Smooth muscle cell (in vitro differentiated cells): ENCODE measurements at regions not wholly inside any gene's neighbourhood (a gene's known extent, or its start where the extent isn't known, plus 50 kb on each side); places are given as distances from the start of the nearest gene placed in this dataset.
"Not testable (repeated sequence)": the region's sequence is repeated elsewhere in the genome, so short reads cannot be mapped to it uniquely, and the experiment has no call there.

Experiments
- DNase-seq: peaks from one replicate; lab custom pipeline; 2025; ENCODE audit not compliant: unreplicated experiment; lab: John Stamatoyannopoulos, UW
- H2AFZ ChIP-seq: fragments of 200-600 bp; sonication (generic); 2 replicates; pipeline ENCODE4 v1.6.0; 2016; ENCODE audit warnings: antibody characterized with exemption, low read depth, mild to moderate bottlenecking
- H3F3A ChIP-seq: fragments of 200-600 bp; sonication (generic); 2 replicates; pipeline ENCODE4 v1.6.0; 2017; ENCODE audit warnings: antibody characterized with exemption, low read depth
- H3K27ac ChIP-seq: fragments of 200-600 bp; sonication (generic); 2 replicates; pipeline ENCODE4 v1.5.1; 2016; ENCODE audit warnings: low read depth, mild to moderate bottlenecking
- H3K27me3 ChIP-seq: fragments of 200-600 bp; sonication (generic); 2 replicates; pipeline ENCODE4 v1.6.1; 2016; ENCODE audit warnings: low read depth, mild to moderate bottlenecking
- H3K36me3 ChIP-seq: fragments of 200-600 bp; sonication (generic); 2 replicates; pipeline ENCODE4 v1.5.1; 2016; ENCODE audit warnings: low read depth
- H3K4me1 ChIP-seq: fragments of 200-600 bp; sonication (generic); 2 replicates; pipeline ENCODE4 v1.5.1; 2016; ENCODE audit warnings: low read depth
- H3K4me2 ChIP-seq: fragments of 200-600 bp; sonication (generic); 2 replicates; pipeline ENCODE4 v1.6.0; 2016; ENCODE audit warnings: mild to moderate bottlenecking
- H3K4me3 ChIP-seq: fragments of 200-600 bp; sonication (generic); 2 replicates; pipeline ENCODE4 v1.5.1; 2016; ENCODE audit warnings: mild to moderate bottlenecking
- H3K79me2 ChIP-seq: fragments of 200-600 bp; sonication (generic); 2 replicates; pipeline ENCODE4 v1.6.0; 2016; ENCODE audit warnings: low read depth, mild to moderate bottlenecking
- H3K9ac ChIP-seq: fragments of 200-600 bp; sonication (generic); 2 replicates; pipeline ENCODE4 v1.6.0; 2016; ENCODE audit warnings: low read depth
- H3K9me3 ChIP-seq: fragments of 200-600 bp; sonication (generic); replicated peaks from 2 replicates; pipeline ENCODE4 v1.5.1; 2016; ENCODE audit warnings: low read depth
- H4K20me1 ChIP-seq: fragments of 200-600 bp; sonication (generic); 2 replicates; pipeline ENCODE4 v1.6.0; 2016; ENCODE audit warnings: low read depth
- WGBS: methylation state at CpG from one replicate; pipeline ENCODE4 v1.1.7; 2016; ENCODE audit warnings: low lambda C conversion rate; 5-methylcytosine and 5-hydroxymethylcytosine counted together
- TF ChIP-seq, protein P1 (sequence below): fragments of 200-600 bp; sonication (generic); IDR thresholded peaks from 2 replicates; pipeline ENCODE4 v1.5.1; 2017; ENCODE audit warnings: borderline replicate concordance, mild to moderate bottlenecking, antibody characterized with exemption; ENCODE audit not compliant: insufficient read depth, poor library complexity, severe bottlenecking

- H3K9me3 ChIP-seq: no peaks in the 10 kb centered on the region
- no peaks in the 10 kb centered on the region for H3K4me1 ChIP-seq
- no peaks in the 10 kb centered on the region for H3K79me2 ChIP-seq
- DNase-seq: no peak
- H4K20me1 ChIP-seq: no peaks in the 10 kb centered on the region
- 70% methylated on average over 1 of the region's 1 CpG for WGBS
- no peak overlapping the region for H3K4me2 ChIP-seq
- H2AFZ ChIP-seq: no peak overlapping the region
- TF ChIP-seq, protein P1, sequence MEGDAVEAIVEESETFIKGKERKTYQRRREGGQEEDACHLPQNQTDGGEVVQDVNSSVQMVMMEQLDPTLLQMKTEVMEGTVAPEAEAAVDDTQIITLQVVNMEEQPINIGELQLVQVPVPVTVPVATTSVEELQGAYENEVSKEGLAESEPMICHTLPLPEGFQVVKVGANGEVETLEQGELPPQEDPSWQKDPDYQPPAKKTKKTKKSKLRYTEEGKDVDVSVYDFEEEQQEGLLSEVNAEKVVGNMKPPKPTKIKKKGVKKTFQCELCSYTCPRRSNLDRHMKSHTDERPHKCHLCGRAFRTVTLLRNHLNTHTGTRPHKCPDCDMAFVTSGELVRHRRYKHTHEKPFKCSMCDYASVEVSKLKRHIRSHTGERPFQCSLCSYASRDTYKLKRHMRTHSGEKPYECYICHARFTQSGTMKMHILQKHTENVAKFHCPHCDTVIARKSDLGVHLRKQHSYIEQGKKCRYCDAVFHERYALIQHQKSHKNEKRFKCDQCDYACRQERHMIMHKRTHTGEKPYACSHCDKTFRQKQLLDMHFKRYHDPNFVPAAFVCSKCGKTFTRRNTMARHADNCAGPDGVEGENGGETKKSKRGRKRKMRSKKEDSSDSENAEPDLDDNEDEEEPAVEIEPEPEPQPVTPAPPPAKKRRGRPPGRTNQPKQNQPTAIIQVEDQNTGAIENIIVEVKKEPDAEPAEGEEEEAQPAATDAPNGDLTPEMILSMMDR: no peak
- H3K36me3 ChIP-seq: no peaks in the 10 kb centered on the region
- H3K4me3 ChIP-seq: no peak overlapping the region
- no peak overlapping the region for H3K27ac ChIP-seq
- peaks cover 36% of the 10 kb centered on the region for H3K27me3 ChIP-seq
- no peak overlapping the region for H3K9ac ChIP-seq
- H3F3A ChIP-seq: no peaks in the 10 kb centered on the region
Observed at GRCh38 chr14:78028471-78028870, 141.7 kb upstream of the NRXN3 start.

- Histone ChIP-seq H2AFZ (no peak overlapping the region), H3K4me1 (no peaks in the 10 kb centered on the region), H4K20me1 (no peaks in the 10 kb centered on the region), H3K27me3 (peaks cover 36% of the 10 kb centered on the region), H3K79me2 (no peaks in the 10 kb centered on the region), H3K4me2 (no peak overlapping the region), H3K36me3 (no peaks in the 10 kb centered on the region), H3K9ac (no peak overlapping the region), H3F3A (no peaks in the 10 kb centered on the region), H3K27ac (no peak overlapping the region), H3K4me3 (no peak overlapping the region), H3K9me3 (no peaks in the 10 kb centered on the region)
- no peak for DNase-seq
- TF ChIP-seq, protein P1: no peak
- WGBS: 24% methylated on average over 16 of the region's 16 CpGs
Observed at GRCh38 chr14:78029601-78030372, 140.4 kb upstream of the NRXN3 start.

DNA sequence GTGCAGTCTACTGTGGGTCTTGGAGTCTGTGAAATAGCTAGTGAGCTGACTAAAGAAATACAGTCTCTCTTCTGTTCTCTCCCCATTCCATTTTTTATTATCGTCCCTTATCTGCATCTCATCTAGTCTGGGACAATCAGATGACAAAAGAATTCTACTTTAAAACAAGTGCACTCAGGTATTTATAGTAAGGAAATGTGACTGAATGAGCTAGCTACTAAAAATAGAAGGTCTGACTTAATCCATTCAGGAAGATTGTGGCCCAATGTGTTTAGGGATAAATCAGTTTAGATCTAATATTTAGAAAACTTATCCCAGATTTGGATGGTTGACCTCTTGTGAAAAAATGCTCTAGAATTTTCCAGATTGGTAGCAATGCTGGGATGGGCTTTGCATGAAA is 126.8 kb upstream of the NRXN3 start:
- TF ChIP-seq, protein P1: no peak
- no peak overlapping the region for H3K27ac ChIP-seq
- no peak overlapping the region for H3K9ac ChIP-seq
- H3F3A ChIP-seq: no peaks in the 10 kb centered on the region
- no peak for DNase-seq
- no peak overlapping the region for H3K4me2 ChIP-seq
- no peaks in the 10 kb centered on the region for H3K4me1 ChIP-seq
- H4K20me1 ChIP-seq: no peaks in the 10 kb centered on the region
- H3K27me3 ChIP-seq: no peaks in the 10 kb centered on the region
- no peak overlapping the region for H2AFZ ChIP-seq
- no peaks in the 10 kb centered on the region for H3K9me3 ChIP-seq
- H3K36me3 ChIP-seq: no peaks in the 10 kb centered on the region
- H3K79me2 ChIP-seq: no peaks in the 10 kb centered on the region
- 62% methylated on average over 1 of the region's 1 CpG for WGBS
- H3K4me3 ChIP-seq: no peak overlapping the region

GRCh38 chr14:78048120-78048519 is 122.1 kb upstream of the NRXN3 start:
- Histone ChIP-seq H4K20me1 (no peaks in the 10 kb centered on the region), H3K4me2 (no peak overlapping the region), H2AFZ (no peak overlapping the region), H3K9ac (no peak overlapping the region), H3K79me2 (no peaks in the 10 kb centered on the region), H3K27me3 (no peaks in the 10 kb centered on the region), H3K9me3 (no peaks in the 10 kb centered on the region), H3K27ac (no peak overlapping the region), H3K36me3 (no peaks in the 10 kb centered on the region), H3K4me3 (no peak overlapping the region), H3F3A (no peaks in the 10 kb centered on the region), H3K4me1 (no peaks in the 10 kb centered on the region)
- no peak for DNase-seq
- TF ChIP-seq, protein P1: no peak
- 52% methylated on average over 1 of the region's 1 CpG for WGBS

- H3K27ac ChIP-seq, H3K36me3 ChIP-seq, H3K9ac ChIP-seq, DNase-seq, H2AFZ ChIP-seq, H3K79me2 ChIP-seq, H3K4me1 ChIP-seq, H3K4me3 ChIP-seq, H3K4me2 ChIP-seq, H3F3A ChIP-seq, H3K9me3 ChIP-seq, H4K20me1 ChIP-seq, H3K27me3 ChIP-seq: not testable (repeated sequence)
- whole genome bisulfite sequencing: 97% methylated on average over 2 of the region's 2 CpGs
Observed at GRCh38 chr14:78056890-78057289, 113.3 kb upstream of the NRXN3 start.
